HUES48 (cell line): ENCODE measurements at regions not wholly inside any gene's neighbourhood (a gene's known extent, or its start where the extent isn't known, plus 50 kb on each side); places are given as distances from the start of the nearest gene placed in this dataset.

Source experiments
- H3K27ac ChIP-seq: one replicate; pipeline ENCODE4 v1.7.0; 2013; ENCODE audit warnings: low read depth, low read length, inconsistent platforms
- H3K27me3 ChIP-seq: 2 replicates; pipeline ENCODE4 v1.6.1; 2013; ENCODE audit warnings: mild to moderate bottlenecking, low read length; ENCODE audit not compliant: control insufficient read depth, insufficient read depth
- H3K36me3 ChIP-seq: 2 replicates; pipeline ENCODE4 v1.6.1; 2013; ENCODE audit warnings: low read length; ENCODE audit not compliant: control insufficient read depth, insufficient read depth
- H3K4me1 ChIP-seq: 2 replicates; pipeline ENCODE4 v1.6.1; 2013; ENCODE audit warnings: mild to moderate bottlenecking, low read length; ENCODE audit not compliant: control insufficient read depth, insufficient read depth
- H3K4me3 ChIP-seq: 2 replicates; pipeline ENCODE4 v1.5.1; 2013; ENCODE audit warnings: mild to moderate bottlenecking, low read depth, low read length
- H3K9ac ChIP-seq: 2 replicates; pipeline ENCODE4 v1.6.1; 2013; ENCODE audit warnings: mild to moderate bottlenecking, low read depth, low read length, moderate library complexity
- H3K9me3 ChIP-seq: 2 replicates; pipeline ENCODE4 v1.6.1; 2013; ENCODE audit warnings: low read length; ENCODE audit not compliant: control insufficient read depth, insufficient read depth

DNA sequence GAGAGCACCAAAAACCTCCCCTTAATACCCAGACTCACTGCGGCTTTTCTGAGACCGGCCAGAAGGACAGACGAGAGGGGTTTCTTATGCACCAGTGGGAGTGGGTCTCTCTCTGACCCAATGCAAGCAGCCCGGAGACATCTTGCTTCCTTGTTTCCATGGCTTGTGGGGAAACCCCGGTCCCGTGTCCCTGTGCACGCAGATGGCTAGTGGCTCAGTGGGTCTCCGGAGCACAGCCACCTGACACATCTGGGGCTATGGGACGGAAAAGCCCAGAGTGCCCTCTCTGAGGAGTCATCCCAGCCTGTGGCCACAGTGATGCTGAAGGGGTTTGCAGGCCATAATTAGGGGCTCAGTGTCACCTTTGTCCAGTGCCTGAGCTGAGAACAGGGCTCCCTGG, 197.6 kb downstream of the PHETA1 start:
- Histone ChIP-seq H3K9me3 (no peaks in the 10 kb centered on the region), H3K4me3 (no peak overlapping the region), H3K4me1 (no peaks in the 10 kb centered on the region), H3K9ac (no peak overlapping the region), H3K36me3 (no peaks in the 10 kb centered on the region), H3K27me3 (no peaks in the 10 kb centered on the region), H3K27ac (no peak overlapping the region)

DNA sequence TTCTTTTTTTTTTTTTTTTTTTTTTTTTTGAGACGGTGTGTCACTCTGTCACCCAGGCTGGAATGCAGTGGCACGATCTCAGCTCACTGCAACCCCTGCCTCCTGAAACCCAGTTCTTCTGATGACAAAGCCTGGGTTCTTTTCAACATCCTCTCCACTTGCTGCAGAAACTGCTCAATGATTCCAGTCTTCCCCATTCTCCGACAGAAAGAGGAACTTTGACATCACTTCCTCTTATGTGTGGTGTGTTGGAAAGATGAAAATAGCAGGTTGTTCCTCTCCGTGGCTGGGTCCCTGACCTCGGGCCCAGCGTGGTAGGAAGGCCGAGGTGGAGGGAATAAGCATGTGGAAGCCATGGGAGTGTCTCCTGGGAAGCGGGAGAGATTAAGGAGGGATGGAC, 198.4 kb downstream of the PHETA1 start:
- H3K4me1 ChIP-seq = no peaks in the 10 kb centered on the region
- no peaks in the 10 kb centered on the region for H3K9me3 ChIP-seq
- H3K27ac ChIP-seq = no peak overlapping the region
- H3K36me3 ChIP-seq = no peaks in the 10 kb centered on the region
- no peak overlapping the region for H3K9ac ChIP-seq
- H3K4me3 ChIP-seq = no peak overlapping the region
- H3K27me3 ChIP-seq = no peaks in the 10 kb centered on the region

DNA sequence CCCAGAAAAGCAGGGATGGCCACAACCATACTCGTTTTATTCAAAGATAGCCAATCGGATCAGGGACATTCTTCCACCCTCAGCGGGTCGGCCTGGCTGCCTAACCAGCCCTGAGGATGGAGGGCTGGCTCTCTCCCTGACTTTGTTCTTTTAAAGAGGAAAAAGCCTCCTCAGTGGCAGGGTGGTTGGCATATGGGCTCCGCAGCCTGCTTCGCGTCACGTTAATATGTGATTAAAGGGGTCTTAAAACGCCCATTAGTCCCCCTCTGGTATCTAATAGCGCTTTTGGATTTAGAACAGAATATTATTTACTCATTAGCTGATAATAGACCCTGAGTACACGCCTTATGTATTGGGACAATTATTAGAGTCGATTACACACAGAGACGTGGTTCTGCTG, 199.4 kb downstream of the PHETA1 start:
- Histone ChIP-seq H3K4me1 (no peaks in the 10 kb centered on the region), H3K27ac (no peak overlapping the region), H3K4me3 (no peak overlapping the region), H3K9ac (no peak overlapping the region), H3K9me3 (no peaks in the 10 kb centered on the region), H3K36me3 (no peaks in the 10 kb centered on the region), H3K27me3 (no peaks in the 10 kb centered on the region)

DNA sequence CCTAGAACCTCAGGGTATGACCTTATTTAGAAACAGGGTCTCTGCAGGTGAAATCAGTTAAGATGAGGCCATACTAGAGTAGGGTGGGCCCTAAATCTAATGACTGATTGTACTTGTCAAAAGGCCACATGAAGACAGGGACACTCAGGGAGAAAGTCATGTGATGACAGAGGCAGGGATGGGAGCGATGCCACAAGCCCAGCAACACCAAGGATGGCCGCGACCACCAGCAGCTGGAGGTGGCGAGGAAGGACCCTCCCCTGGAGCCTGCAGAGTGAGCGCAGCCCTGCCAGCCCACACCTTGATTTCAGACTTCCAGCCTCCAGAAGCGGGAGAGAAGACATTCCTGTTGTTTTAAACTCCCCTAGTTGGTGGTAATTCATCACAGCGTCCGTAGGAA, 199.9 kb downstream of the PHETA1 start:
- H3K27ac ChIP-seq = no peak overlapping the region
- no peak overlapping the region for H3K9ac ChIP-seq
- no peaks in the 10 kb centered on the region for H3K27me3 ChIP-seq
- no peaks in the 10 kb centered on the region for H3K9me3 ChIP-seq
- no peaks in the 10 kb centered on the region for H3K4me1 ChIP-seq
- H3K36me3 ChIP-seq = no peaks in the 10 kb centered on the region
- H3K4me3 ChIP-seq = no peak overlapping the region

DNA sequence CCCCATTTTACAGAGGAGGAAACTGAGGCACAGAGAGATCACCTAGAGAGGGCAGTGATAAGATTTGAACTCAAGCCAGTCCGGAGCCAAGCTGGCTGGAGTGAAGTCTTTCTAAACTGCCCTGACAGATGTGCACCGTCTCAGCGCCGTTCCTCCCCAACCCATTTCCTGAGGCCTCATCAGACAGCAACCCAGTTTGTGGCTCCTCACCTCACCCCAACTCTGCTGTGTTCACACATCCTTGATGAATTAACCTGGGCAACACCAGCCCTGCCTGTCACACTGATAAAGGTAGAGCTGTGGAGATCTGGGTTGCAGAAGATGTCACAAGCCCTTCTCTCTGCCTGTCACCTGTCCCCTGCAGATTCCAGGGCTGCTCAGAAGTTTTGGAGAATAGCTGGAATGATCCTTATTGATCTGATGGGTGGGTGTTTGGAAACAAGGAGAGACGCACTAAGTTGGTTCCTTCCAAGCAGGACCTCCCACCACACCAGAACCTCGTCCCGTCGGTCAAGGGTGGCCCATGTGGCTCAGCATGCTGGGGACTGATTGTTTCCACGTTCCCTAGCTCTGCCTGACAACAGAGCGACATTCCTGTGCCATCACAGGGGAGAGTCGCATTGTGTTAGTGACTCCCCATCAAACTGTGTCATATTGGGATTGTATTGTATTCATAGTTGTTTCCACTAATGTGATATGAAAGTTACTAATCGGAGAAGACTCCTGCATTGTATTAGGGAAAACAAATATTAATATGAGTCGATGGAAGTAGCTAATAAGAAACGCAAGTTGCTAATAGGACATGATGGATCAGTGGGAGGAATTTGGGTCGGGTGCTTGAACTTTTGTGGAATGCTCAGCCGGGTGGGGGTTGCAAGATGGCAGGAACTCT, 200.6 kb downstream of the PHETA1 start:
- Histone ChIP-seq H3K9me3 (no peaks in the 10 kb centered on the region), H3K36me3 (no peaks in the 10 kb centered on the region), H3K9ac (no peak overlapping the region), H3K4me1 (no peaks in the 10 kb centered on the region), H3K4me3 (no peak overlapping the region), H3K27me3 (no peaks in the 10 kb centered on the region), H3K27ac (no peak overlapping the region)

DNA sequence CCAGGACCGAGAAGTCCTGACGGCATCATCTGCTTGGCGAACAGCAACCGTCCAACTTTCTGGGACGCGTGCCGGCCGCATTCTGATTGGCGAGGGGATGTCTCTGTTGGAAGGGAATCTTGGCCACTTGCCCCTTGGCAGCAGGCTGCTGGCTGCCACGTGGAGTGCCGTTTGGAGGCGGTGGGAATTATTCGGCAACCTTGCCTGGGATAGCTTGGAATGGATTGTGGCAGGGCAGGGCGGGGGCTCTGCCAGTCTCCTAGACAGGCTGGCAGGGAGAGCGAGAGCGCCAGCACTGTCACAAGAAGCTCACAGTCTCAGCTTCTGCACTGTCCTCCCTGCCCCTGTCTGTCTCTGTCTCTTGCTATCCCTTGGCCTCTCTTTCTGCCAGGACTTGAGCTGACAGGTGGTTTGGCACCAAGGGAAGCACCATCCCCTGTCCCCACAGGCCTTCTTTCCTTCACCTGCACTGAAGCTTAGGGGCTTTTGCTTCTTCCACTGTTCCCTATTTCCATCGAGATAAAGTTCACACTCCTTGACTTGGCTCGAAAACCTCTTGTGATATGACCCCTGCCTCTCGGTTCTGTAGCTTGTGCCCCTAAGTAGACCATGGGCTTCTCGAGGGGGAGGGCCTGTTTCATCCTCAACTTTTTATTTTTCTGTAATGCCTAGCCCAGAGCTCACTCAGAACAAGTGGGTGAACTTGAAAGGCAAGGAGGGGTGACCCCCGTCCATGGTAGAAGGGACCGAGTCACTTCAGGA, 201.9 kb downstream of the PHETA1 start:
- H3K27ac ChIP-seq = no peak overlapping the region
- H3K4me1 ChIP-seq = no peaks in the 10 kb centered on the region
- no peaks in the 10 kb centered on the region for H3K9me3 ChIP-seq
- H3K4me3 ChIP-seq = no peak overlapping the region
- no peaks in the 10 kb centered on the region for H3K27me3 ChIP-seq
- no peaks in the 10 kb centered on the region for H3K36me3 ChIP-seq
- H3K9ac ChIP-seq = no peak overlapping the region

DNA sequence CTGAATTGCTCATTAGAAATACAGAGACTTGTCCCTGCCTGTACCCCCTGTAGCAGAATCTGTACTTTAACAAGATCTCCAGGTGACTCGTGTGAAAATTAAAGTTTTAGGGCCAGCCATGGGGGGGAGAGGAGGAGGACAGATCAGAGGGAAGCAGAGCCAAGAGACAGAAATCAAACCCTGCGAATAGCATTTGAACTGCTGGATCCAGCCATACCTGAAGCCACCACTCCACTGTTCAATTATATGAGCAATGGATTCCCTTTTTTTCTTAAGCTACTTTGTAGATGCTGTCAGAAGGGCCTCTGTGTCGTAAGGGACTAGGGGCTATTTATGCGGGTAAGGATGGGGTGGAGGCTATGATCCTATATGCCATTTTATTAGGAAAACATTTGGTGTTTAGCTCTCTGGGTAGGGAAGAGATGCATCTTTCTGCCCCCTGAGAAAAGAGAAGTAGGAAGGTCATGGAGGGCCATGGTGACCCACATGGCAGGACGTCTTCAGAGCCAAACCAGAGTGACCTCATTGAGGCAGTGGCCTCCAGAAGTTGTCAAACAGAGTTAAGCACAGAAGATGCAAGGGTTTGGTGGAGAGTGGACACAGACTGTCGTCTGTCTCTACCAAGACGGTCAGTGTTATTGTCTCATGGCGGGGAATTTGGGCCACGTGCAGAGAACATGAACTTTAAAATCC, 203.9 kb downstream of the PHETA1 start:
- peaks cover 6% of the 10 kb centered on the region; the same call in 1 of the 2 replicates for H3K4me1 ChIP-seq
- no peaks in the 10 kb centered on the region for H3K36me3 ChIP-seq
- H3K4me3 ChIP-seq = no peak overlapping the region
- H3K27me3 ChIP-seq = no peaks in the 10 kb centered on the region
- no peak overlapping the region for H3K9ac ChIP-seq
- no peak overlapping the region for H3K27ac ChIP-seq
- no peaks in the 10 kb centered on the region for H3K9me3 ChIP-seq

DNA sequence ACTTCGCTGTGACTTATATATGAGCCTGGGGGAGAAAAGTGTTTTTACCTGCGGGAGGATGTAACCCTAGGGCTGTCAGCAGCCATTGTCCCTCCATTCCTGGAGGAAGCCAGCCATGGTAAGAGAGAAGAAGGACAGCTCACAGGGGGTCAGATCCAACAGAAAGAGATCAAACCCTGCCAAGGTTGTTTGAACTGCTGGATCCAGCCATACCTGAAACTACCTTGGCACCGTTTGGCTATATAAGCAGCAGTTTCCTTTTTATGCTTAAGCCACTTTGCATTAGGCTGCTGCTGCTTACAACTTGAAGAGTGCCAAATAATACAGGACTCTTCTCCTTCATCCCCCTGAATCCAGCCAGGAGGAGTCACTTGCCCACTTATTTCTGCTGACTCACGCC, 205.5 kb downstream of the PHETA1 start:
- H3K27me3 ChIP-seq = no peaks in the 10 kb centered on the region
- H3K27ac ChIP-seq = no peak overlapping the region
- H3K9ac ChIP-seq = no peak overlapping the region
- no peak overlapping the region for H3K4me3 ChIP-seq
- H3K36me3 ChIP-seq = no peaks in the 10 kb centered on the region
- H3K4me1 ChIP-seq = peaks cover 7% of the 10 kb centered on the region; the same call in 1 of the 2 replicates
- no peaks in the 10 kb centered on the region for H3K9me3 ChIP-seq

DNA sequence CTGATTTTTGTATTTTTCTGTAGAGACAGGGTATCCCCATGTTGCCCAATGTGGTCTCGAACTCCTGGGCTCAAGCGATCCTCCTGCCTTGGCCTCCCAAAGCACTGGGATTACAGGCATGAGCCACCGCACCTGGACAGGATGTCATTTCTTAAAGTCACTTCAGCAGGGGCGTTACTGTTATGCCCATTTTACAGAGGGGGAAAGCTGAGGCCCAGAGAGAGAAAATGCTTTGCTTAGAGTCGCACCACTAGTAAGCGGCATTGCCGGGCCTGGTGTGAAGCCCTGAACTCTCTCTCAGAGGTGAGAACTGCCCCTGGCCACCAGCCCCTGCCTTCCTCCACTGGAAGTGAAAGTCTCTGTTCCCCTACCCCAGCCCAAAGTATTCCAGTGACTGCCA, 207.0 kb downstream of the PHETA1 start:
- H3K36me3 ChIP-seq = no peaks in the 10 kb centered on the region
- H3K27me3 ChIP-seq = no peaks in the 10 kb centered on the region
- no peaks in the 10 kb centered on the region for H3K9me3 ChIP-seq
- H3K9ac ChIP-seq = no peak overlapping the region
- no peak overlapping the region for H3K27ac ChIP-seq
- no peak overlapping the region for H3K4me3 ChIP-seq
- peaks cover 10% of the 10 kb centered on the region; the same call in 1 of the 2 replicates for H3K4me1 ChIP-seq

DNA sequence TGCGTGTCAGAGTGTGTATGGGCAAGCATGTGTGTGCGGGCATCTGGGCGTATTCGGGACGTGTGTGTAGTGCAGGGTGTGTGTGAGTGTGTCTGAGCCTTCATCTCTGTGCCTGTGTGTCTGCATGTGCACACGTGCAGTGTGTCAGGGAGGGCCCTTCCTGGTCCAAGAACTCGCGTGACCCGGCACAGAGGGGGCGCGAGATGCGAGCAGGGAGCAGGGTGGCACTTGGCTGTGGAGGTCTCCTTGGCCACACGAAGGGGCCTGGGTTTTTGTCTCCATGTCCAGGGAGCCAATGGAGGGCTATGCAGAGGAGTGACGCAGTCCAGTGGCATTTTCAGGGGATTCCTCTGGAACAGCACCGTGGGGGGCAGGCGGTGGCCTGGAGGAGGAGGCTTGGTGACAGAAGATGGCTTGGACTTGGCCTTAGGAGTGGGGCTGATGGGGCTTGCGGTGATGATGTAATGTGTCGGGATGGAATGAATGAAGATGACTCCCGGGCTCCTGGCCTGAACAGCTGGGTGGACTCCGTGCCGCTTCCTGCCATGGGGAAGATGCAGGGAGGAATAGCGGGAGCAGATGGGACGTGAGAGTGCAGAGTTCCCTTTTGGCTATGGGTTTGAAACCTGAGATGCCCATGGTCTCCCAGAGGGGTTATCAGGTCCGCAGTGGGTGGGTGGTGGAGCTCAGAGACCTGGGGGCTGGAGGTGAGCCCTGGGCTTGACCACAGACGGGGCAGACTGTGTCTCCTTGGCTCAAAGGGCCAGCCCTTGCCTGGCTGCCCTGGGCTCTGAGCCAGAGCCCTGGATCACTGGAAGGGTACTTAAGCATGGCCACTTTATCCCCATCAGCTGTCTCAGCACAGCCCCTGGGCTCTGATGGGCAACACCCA, 208.3 kb downstream of the PHETA1 start:
- H3K4me1 ChIP-seq = peaks cover 10% of the 10 kb centered on the region; the same call in 1 of the 2 replicates
- H3K4me3 ChIP-seq = no peak overlapping the region
- H3K27me3 ChIP-seq = no peaks in the 10 kb centered on the region
- H3K27ac ChIP-seq = no peak overlapping the region
- no peaks in the 10 kb centered on the region for H3K9me3 ChIP-seq
- no peak overlapping the region for H3K9ac ChIP-seq
- H3K36me3 ChIP-seq = no peaks in the 10 kb centered on the region
